ENCODE measurements at regions not wholly inside any gene's neighbourhood (a gene's known extent, or its start where the extent isn't known, plus 50 kb on each side); places are given as distances from the start of the nearest gene placed in this dataset.

- no peak overlapping the region for H3K27ac ChIP-seq
- TF ChIP-seq ZFX (IDR thresholded peaks at IDR 0.05): no peak
- TF ChIP-seq, protein P1, sequence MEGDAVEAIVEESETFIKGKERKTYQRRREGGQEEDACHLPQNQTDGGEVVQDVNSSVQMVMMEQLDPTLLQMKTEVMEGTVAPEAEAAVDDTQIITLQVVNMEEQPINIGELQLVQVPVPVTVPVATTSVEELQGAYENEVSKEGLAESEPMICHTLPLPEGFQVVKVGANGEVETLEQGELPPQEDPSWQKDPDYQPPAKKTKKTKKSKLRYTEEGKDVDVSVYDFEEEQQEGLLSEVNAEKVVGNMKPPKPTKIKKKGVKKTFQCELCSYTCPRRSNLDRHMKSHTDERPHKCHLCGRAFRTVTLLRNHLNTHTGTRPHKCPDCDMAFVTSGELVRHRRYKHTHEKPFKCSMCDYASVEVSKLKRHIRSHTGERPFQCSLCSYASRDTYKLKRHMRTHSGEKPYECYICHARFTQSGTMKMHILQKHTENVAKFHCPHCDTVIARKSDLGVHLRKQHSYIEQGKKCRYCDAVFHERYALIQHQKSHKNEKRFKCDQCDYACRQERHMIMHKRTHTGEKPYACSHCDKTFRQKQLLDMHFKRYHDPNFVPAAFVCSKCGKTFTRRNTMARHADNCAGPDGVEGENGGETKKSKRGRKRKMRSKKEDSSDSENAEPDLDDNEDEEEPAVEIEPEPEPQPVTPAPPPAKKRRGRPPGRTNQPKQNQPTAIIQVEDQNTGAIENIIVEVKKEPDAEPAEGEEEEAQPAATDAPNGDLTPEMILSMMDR (conservative IDR thresholded peaks at IDR 0.05): no peak
Observed at GRCh38 chr2:4628998-4629501, 925.7 kb downstream of the DCDC2C start.

DNA sequence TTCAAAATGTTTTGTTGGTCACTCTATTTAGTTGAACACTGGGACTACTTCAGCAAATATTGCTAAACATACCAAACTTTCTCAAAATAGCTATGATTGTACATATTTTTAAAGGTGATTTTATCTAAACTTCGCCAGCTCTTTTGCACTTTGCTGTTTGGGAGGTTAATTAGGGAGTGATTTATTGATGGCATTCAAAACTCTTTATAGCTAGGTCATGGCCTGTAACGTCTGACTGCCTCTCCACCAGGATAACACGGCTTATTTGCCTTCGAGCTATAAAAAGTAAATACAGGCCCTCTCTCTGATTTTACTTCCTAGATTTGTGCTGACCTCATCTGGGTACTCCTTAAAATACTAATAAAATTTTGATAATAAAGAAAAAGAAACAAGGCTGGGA is 931.9 kb downstream of the DCDC2C start:
- TF ChIP-seq, protein P1 (conservative IDR thresholded peaks at IDR 0.05): no peak
- TF ChIP-seq ZFX (IDR thresholded peaks at IDR 0.05): no peak
- no peak overlapping the region for H3K27ac ChIP-seq

DNA sequence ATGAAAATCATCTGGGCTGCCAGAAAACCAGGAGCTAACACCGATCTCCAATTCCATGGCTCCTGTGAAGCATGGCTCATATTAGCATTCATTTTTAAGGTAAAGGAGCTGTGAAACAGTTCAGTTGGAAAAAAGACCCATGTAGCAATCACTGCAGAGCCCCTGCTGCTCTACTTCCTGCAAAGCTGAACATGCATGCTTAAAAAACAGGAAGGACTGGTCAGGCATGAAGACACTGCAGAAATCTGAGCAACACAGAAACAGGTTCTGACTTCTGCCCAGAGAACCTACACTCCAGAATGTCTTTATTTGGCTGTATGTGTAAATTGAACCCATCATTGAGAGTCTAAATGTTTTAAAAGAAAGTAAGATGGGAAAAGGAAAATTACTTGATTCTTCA is 950.6 kb downstream of the DCDC2C start:
- H3K27ac ChIP-seq: peak overlapping the region; percentile 38; the same call in 1 of the 2 replicates
- TF ChIP-seq ZFX (IDR thresholded peaks at IDR 0.05): no peak
- TF ChIP-seq, protein P1 (conservative IDR thresholded peaks at IDR 0.05): no peak

- TF ChIP-seq ZFX (IDR thresholded peaks at IDR 0.05): no peak
- TF ChIP-seq, protein P1 (conservative IDR thresholded peaks at IDR 0.05): no peak
- H3K27ac ChIP-seq: no peak overlapping the region
Observed at GRCh38 chr2:4656326-4656725, 953.0 kb downstream of the DCDC2C start.

GRCh38 chr2:4662161-4662779 is 958.9 kb downstream of the DCDC2C start:
- TF ChIP-seq ZFX (IDR thresholded peaks at IDR 0.05): no peak
- no peak overlapping the region for H3K27ac ChIP-seq

DNA sequence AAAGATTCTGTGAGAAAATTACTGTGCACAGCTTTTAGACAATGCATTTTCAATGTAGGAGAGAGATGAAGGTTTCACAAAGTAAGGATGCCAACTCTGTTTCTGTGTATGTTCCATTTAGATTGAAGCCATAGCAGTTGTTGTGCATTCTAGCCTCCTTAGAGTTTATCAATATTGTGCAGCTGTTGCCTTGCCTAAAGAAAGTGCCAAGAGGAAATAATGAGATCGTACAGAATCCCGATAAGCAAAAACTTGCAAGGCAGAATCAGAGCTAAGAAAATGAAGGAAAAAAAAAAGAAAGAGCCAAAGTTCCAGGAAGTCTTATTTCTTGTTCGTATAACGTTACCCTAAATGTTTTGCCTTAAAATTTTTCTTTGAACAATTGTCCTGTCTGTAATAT is 965.0 kb downstream of the DCDC2C start:
- TF ChIP-seq ZFX (IDR thresholded peaks at IDR 0.05): no peak
- TF ChIP-seq, protein P1 (conservative IDR thresholded peaks at IDR 0.05): no peak
- H3K27ac ChIP-seq: no peak overlapping the region

DNA sequence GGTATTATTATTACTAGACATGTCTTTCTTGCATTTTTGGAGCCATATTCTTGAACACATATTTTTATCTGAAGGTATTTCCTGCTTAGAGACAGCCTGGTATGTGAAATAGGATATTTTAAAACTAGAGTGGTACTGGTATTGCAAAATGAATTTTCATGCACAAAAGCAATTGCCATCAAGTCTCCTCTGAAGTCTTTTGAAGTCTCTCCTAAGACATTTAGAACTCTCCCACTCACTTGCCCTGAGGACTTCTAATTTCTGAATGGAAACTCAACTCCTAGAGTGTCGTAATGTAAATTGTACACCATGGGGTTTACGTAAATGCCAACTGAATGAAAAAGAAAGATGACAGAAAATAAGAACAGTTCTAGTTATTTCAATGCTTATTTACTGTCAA is 967.0 kb downstream of the DCDC2C start:
- no peak for TF ChIP-seq ZFX (IDR thresholded peaks at IDR 0.05)
- TF ChIP-seq, protein P1 (conservative IDR thresholded peaks at IDR 0.05): no peak

DNA sequence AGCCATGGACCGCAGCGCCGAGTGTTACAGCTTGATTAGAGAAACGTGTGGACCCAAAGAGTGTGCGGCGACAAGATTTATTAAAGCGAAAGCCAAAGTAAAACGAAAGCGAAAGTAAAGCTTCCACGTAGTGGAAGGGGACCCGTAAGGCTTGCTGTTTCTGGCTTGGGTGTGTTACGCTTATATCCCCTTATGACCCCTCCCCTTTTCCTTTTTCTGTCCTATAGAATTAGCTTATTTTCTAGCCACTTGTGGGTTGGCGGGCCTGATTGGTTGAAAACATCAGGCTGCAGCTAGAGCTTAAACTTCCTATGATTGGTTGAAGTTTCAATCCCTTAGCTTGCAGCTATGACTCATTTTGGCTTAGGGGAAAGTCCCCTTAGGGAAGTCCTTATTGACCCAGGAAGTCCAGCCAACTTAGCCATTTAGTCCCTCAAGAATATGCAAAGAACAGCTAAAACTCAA is 969.7 kb downstream of the DCDC2C start:
- H3K27ac ChIP-seq: no peak overlapping the region
- no peak for TF ChIP-seq ZFX (IDR thresholded peaks at IDR 0.05)
- TF ChIP-seq, protein P1 (conservative IDR thresholded peaks at IDR 0.05): no peak

More for the DNA sequence above, 967.0 kb downstream of the DCDC2C start:
- no peak overlapping the region for H3K27ac ChIP-seq

Data from C4-2B (cell line).